ENCODE measurements at regions not wholly inside any gene's neighbourhood (a gene's known extent, or its start where the extent isn't known, plus 50 kb on each side); places are given as distances from the start of the nearest gene placed in this dataset.

DNA sequence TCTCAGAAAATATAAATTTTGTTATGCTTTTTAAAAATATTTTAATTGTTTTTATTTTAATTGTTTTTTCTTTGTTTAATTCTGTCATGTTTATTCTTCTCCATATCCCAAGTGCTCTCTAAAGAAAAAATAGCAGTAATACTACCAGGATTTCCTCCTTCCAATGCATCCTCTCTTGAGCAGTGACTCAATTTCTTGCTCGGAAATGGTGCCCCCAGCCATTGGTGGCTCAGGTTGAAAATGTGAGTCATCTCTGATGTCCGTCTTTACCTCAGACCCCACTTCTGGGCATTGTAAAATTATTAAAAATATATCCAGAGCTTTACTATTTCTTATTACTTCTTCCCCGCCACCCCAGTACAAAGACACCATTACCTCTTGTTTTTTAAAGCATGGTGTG, 898.5 kb downstream of the METTL15 start:
- H3K4me3 ChIP-seq (replicated peaks; ENCODE audit: insufficient read depth, low read length), result no peak overlapping the region
- H3K27me3 ChIP-seq (ENCODE audit: insufficient read depth, poor library complexity, severe bottlenecking), result no peaks in the 10 kb centered on the region
- TF ChIP-seq GABPA (IDR thresholded peaks at IDR 0.05; ENCODE audit: low read depth) (no peak), POLR2AphosphoS5 (IDR thresholded peaks at IDR 0.05; ENCODE audit: low read depth) (no peak), SPI1 (IDR thresholded peaks at IDR 0.05; ENCODE audit: borderline replicate concordance, low read depth) (no peak)
- H3K27ac ChIP-seq (replicated peaks), result no peak overlapping the region
- DNase-seq (ENCODE audit: low read depth in 1 of 2, low spot score in 1 of 2), result no peak

DNA sequence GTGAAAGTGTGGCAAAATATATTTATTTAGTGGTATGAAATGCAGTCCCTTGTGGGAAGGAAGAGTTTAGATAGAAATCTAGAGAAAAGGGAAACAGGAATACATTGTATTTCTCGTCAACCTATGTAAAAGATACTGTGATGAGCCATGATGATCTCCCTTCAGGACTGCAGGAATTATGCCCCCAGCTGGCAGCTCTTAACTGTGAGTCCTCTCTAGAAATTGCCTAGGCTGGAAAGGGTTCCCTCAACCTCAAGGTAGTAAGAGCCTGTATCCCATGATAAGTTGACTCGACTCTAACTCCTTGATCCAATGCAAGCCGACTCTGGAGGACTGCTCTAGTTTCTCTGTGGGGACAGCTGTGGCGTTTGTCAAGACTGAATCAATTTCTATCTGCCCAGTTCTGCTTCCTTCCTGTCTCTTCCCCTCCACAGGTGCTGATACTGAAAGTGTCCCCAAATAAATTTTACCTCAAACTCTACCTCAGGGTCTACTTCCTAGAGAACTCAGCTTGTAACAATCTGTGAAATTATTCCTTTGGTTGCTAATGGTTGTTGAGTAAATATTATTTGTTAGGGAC, 897.3 kb downstream of the METTL15 start:
- H3K27ac ChIP-seq (replicated peaks), result no peak overlapping the region
- no peaks in the 10 kb centered on the region for H3K27me3 ChIP-seq (ENCODE audit: insufficient read depth, poor library complexity, severe bottlenecking)
- DNase-seq (ENCODE audit: low read depth in 1 of 2, low spot score in 1 of 2), result no peak
- no peak overlapping the region for H3K4me3 ChIP-seq (replicated peaks; ENCODE audit: insufficient read depth, low read length)
- TF ChIP-seq POLR2AphosphoS5 (IDR thresholded peaks at IDR 0.05; ENCODE audit: low read depth) (no peak), GABPA (IDR thresholded peaks at IDR 0.05; ENCODE audit: low read depth) (no peak), SPI1 (IDR thresholded peaks at IDR 0.05; ENCODE audit: borderline replicate concordance, low read depth) (no peak)
- TF ChIP-seq, protein P1, sequence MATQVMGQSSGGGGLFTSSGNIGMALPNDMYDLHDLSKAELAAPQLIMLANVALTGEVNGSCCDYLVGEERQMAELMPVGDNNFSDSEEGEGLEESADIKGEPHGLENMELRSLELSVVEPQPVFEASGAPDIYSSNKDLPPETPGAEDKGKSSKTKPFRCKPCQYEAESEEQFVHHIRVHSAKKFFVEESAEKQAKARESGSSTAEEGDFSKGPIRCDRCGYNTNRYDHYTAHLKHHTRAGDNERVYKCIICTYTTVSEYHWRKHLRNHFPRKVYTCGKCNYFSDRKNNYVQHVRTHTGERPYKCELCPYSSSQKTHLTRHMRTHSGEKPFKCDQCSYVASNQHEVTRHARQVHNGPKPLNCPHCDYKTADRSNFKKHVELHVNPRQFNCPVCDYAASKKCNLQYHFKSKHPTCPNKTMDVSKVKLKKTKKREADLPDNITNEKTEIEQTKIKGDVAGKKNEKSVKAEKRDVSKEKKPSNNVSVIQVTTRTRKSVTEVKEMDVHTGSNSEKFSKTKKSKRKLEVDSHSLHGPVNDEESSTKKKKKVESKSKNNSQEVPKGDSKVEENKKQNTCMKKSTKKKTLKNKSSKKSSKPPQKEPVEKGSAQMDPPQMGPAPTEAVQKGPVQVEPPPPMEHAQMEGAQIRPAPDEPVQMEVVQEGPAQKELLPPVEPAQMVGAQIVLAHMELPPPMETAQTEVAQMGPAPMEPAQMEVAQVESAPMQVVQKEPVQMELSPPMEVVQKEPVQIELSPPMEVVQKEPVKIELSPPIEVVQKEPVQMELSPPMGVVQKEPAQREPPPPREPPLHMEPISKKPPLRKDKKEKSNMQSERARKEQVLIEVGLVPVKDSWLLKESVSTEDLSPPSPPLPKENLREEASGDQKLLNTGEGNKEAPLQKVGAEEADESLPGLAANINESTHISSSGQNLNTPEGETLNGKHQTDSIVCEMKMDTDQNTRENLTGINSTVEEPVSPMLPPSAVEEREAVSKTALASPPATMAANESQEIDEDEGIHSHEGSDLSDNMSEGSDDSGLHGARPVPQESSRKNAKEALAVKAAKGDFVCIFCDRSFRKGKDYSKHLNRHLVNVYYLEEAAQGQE (IDR thresholded peaks at IDR 0.05; ENCODE audit: insufficient replicate concordance, low read depth), result no peak
- TF ChIP-seq, protein P2, sequence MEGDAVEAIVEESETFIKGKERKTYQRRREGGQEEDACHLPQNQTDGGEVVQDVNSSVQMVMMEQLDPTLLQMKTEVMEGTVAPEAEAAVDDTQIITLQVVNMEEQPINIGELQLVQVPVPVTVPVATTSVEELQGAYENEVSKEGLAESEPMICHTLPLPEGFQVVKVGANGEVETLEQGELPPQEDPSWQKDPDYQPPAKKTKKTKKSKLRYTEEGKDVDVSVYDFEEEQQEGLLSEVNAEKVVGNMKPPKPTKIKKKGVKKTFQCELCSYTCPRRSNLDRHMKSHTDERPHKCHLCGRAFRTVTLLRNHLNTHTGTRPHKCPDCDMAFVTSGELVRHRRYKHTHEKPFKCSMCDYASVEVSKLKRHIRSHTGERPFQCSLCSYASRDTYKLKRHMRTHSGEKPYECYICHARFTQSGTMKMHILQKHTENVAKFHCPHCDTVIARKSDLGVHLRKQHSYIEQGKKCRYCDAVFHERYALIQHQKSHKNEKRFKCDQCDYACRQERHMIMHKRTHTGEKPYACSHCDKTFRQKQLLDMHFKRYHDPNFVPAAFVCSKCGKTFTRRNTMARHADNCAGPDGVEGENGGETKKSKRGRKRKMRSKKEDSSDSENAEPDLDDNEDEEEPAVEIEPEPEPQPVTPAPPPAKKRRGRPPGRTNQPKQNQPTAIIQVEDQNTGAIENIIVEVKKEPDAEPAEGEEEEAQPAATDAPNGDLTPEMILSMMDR (IDR thresholded peaks at IDR 0.05; ENCODE audit: insufficient read depth, low read length), result no peak

DNA sequence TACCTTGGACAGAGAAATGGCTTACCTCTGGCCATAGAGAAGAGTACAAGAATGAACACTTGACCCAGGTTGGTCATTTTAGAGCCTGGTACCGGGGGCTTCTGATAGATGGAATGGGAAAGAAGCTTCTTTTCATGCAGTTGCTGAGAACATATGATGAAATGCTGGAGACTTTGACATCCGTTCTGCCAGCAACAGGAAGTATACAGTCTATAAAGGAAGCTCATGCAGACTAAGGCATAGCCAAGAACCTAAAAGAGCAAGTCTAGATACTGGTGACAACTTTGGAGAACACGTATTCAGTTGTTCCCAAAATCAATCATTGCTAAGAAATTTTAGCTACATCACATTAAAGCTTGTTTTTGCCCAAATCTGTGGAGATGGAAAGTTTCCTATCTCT, 894.6 kb downstream of the METTL15 start:
- TF ChIP-seq GABPA (IDR thresholded peaks at IDR 0.05; ENCODE audit: low read depth), result no peak
- TF ChIP-seq, protein P1 (IDR thresholded peaks at IDR 0.05; ENCODE audit: insufficient replicate concordance, low read depth), result no peak
- TF ChIP-seq, protein P2 (IDR thresholded peaks at IDR 0.05; ENCODE audit: insufficient read depth, low read length), result no peak
- TF ChIP-seq POLR2AphosphoS5 (IDR thresholded peaks at IDR 0.05; ENCODE audit: low read depth), result no peak
- TF ChIP-seq SPI1 (IDR thresholded peaks at IDR 0.05; ENCODE audit: borderline replicate concordance, low read depth), result no peak
- no peak overlapping the region for H3K4me3 ChIP-seq (replicated peaks; ENCODE audit: insufficient read depth, low read length)
- DNase-seq (ENCODE audit: low read depth in 1 of 2, low spot score in 1 of 2), result no peak
- no peak overlapping the region for H3K27ac ChIP-seq (replicated peaks)
- H3K27me3 ChIP-seq (ENCODE audit: insufficient read depth, poor library complexity, severe bottlenecking), result no peaks in the 10 kb centered on the region

DNA sequence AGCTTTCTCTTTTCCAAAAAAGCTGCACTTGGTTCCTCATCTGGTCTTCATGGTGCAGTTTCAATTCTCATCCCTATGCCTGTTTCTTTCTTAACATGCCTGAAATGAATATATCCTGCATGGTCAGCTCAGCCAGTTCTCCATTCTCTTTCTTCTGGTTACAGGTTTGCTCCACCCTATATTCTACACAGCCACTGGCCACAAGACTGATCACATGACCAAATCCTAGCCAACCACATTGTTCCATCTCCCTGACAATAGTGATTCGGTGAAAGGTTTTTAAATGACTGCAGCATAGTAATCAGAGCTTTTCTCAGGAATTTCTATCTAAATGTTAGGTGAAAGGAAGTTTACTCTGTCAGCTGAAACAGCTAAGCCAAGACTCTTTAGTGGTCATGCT, 891.4 kb downstream of the METTL15 start:
- TF ChIP-seq, protein P1 (IDR thresholded peaks at IDR 0.05; ENCODE audit: insufficient replicate concordance, low read depth), result no peak
- TF ChIP-seq GABPA (IDR thresholded peaks at IDR 0.05; ENCODE audit: low read depth) (no peak), POLR2AphosphoS5 (IDR thresholded peaks at IDR 0.05; ENCODE audit: low read depth) (no peak), SPI1 (IDR thresholded peaks at IDR 0.05; ENCODE audit: borderline replicate concordance, low read depth) (no peak)
- TF ChIP-seq, protein P2 (IDR thresholded peaks at IDR 0.05; ENCODE audit: insufficient read depth, low read length), result no peak
- no peak for DNase-seq (ENCODE audit: low read depth in 1 of 2, low spot score in 1 of 2)
- Histone ChIP-seq H3K27ac (replicated peaks) (no peak overlapping the region), H3K27me3 (ENCODE audit: insufficient read depth, poor library complexity, severe bottlenecking) (no peaks in the 10 kb centered on the region), H3K4me3 (replicated peaks; ENCODE audit: insufficient read depth, low read length) (no peak overlapping the region)

All from HL-60 (cell line).